Dermis microvascular lymphatic vessel endothelial cell (primary cell): ENCODE measurements at regions not wholly inside any gene's neighbourhood (a gene's known extent, or its start where the extent isn't known, plus 50 kb on each side); places are given as distances from the start of the nearest gene placed in this dataset.

Experiments
- DNase-seq, 2 donors: peaks; one replicate each; pipeline versions ENCODE4 v3.0.0 to v3.0.0-alpha.2; 2010; ENCODE audit warnings: low read depth in 2 of 2

DNA sequence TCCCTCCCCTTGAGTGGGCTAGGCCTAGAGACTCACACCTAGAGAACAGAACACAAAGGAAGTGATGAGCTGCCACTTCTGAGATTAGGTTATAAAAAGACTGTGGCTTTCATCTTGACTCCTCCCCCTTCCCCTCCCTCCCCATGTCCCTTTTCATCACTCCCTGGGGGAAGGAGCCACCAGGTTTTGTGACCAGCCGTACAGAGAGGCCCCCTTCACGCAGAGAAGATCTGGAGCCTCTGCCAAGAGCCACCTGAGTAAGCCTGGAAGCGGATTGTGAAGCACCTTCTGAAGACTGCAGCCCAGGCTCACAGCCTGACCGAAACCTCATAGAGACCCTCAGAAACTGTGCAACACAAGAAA lies 118.4 kb upstream of the NXT1 start:
- no peak for DNase-seq

GRCh38 chr20:23231561-23232218 lies 118.9 kb upstream of the NXT1 start:
- peak in 1 of 2 donors; percentile 30 for DNase-seq

GRCh38 chr20:23230766-23231385 lies 119.7 kb upstream of the NXT1 start:
- DNase-seq = peak in 1 of 2 donors; percentile 20

DNA sequence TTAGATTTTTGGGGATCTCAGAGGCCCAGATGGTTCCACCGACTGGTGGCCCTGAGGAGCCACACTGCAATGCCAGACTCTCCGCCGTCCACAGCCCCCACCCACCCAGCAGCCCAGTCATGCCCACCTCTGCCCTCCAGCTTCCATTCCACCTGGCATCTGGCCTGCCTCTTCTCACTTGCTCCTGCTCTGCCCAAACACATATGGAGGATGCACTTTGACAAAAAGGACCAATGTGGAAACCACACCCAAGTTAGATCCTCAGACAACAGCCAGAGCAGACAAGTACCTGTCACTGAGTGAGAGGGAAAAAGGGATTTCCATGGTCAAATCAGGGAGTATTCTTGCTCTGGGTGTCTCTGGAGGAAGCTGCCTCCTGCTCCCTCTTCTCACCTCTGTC lies 120.6 kb upstream of the NXT1 start:
- no peak for DNase-seq

- DNase-seq = peak in 1 of 2 donors; percentile 44
Observed at GRCh38 chr20:23228912-23229311, 121.7 kb upstream of the NXT1 start.

- no peak for DNase-seq
Observed at GRCh38 chr20:23227976-23228375, 122.6 kb upstream of the NXT1 start.

DNA sequence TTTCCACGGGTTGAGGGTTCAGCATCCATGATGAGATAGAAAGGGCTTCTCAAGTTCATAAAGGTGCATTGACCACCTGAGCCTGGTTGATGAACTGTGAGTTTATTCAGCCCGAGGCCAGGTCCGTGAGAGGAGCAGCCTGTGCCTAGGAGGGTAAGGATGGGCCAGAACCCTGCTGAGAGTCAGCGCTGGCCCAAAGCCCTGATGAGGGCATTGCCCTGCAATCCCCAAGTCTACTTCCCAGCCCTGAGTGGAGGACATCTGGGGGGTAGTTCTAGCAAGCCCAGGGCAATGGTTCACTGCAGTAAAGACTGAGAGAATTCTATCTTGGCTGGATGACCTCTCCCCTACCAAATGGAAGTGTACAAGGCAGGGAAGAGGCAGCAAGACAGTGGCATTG lies 123.3 kb upstream of the NXT1 start:
- DNase-seq = no peak

DNA sequence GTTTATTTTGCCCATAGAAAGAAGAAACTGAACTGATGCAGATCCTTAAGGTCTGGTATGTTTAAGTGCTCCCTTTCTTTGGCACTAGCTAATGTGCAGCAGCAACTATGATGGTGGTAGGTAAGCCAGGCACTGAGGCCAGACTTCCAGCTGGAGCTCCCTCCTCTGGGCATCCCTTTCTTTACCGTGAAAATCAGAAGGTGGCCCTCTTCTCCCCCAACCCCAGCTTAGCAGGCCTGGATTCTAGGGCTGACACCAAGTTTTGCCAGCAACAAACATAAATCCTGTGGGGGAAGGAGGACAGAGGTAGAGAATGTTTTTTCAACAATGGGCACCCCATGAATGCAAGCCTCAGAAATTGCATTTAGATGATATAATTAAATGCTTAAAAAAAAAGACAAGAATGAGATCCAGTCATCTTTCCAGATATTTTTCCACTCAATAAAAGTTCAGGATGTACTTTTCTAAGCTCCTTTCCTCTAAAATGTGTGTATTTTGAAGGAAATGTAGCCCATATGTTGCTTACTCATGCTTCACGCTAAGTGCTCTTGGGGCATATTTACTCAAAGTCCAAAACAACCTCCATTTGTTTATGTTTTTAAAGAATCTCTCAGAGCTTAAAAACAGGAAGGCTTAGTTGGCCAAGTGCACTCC lies 123.9 kb upstream of the NXT1 start:
- peak in 1 of 2 donors; percentile 73 for DNase-seq

GRCh38 chr20:23225407-23226060 lies 125.1 kb upstream of the NXT1 start:
- no peak for DNase-seq

DNA sequence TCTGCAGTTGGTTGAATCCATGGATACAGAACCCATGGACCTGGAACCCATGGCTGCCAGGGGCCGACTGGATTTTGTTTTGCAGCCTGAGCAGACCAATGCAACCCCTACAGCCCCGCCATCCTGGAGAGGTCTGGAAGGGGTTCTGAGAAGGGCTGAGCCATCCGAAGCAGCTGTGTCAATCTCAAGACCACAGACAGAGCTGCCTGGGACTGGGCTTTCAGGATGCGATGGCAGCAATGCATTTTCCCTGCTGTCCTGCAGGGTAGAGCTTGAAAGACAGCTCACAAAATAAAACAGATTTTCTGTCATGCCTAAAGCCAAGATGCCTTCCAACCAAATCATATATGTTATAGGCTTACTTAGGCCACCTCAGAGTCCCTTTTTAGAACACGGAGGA lies 125.8 kb upstream of the NXT1 start:
- DNase-seq = no peak

DNA sequence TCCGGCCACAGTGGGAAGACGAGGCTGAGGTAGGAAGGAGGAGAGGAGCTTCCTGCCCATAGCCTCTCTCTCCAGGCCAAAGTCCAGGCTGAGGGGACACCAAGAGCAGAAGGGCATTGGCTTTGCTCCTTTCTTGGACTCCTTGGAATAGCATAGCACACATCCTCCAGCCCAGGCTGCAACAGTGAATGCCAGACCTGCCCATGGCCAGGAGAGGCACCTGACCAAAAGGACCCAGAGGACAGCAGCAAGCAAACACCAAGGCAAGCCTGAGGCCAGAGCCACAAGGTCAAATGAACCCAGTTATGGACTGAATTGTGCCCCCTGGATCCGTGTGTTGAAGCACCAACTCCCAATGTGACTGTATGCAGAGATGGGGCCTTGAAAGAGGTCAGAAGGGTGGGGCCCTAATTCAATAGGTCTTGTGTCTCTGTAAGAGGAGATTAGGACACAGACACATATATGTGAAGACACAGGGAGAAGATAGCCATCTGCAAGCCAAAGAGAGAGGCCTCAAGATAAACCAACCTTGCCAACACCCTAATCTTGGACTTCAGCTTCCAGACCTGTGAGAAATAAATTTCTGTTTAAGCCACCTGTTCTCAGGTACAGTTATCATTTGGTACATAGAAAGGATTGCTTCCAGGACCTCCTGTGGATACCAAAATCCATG lies 126.5 kb upstream of the NXT1 start:
- no peak for DNase-seq

DNA sequence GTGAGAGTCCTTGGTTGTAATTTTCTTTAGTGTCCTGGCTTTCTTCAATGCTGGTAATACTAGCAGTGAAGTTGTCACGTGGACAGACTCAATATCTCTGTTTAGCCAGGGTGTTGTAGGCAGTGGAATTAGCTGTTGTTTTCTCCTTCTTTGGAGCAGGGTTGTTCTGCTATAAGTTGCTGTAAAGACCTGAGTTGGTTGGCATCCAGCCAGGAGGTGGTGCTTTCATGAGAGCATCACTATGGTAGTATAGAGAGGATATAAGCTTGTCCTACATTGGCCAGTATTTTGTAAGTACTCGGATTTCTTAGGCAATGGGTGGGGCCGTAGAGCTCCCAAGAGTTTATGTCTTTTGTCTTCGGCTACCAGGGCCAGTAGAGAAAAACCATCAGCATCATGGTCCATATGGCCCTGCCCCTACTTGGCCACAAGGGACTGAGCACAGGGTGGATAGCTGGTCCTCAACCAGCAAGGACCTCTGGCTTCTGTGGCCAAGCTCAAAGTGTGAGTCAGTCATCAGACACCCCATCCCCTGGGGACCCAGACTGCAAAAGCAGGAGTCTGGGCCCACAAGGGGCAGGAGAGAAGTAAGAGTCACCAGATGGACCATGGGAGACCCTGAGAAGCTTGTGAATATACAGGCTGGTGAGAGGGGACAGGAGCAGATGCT lies 127.9 kb upstream of the NXT1 start:
- no peak for DNase-seq

- DNase-seq = no peak
Observed at GRCh38 chr20:23217023-23217422, 130.9 kb upstream of the CD93 start.

DNA sequence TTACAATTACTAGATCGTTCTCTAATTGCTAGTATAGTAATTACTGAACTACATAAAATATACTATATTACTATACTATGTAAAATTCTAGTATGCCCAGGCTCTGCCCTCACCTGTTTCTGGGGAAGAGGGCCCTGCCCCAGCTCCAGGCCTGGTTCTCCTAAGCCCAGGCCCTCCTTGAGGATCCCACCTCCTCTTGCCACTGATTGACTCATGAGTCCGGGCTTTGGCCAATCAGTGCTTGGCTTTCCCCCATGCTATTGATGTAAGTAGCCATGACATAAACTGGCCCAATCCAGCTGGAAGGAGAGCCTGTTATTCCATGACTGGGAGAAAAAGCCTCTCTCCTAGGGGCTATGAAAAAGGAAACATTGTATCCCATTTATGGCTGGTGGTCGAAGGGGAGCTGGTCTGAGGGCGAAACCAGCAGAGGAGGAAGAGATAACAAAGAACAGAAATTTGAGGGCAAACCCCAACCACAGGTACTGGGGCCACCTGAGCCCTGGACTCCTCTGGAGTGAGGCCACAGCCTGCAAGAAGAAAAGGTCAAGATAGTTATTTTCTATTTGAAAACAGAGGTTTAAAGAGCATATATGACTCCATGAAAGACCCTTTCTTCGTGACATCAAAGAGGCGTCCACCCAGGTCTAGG lies 129.3 kb upstream of the CD93 start:
- no peak for DNase-seq

DNA sequence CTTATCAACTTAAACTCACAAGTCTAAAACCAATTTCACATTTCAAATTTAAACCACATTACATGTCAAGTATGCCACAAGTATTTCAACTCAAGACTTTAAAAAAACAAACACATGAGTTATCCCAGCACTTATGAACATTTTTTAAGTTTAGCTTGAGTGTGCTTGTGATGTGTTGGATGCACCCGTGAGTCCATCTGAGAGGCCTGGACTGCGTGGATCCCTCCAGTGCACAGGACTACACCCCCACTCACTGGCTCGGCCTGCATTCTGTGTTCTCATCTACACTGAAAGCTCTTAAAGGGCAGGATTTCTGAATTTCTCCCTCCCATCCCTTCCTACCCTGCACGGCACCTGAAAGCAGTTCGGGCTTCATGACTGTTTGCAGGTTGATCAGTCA lies 128.8 kb upstream of the CD93 start:
- DNase-seq = no peak

- no peak for DNase-seq
Observed at GRCh38 chr20:23212464-23212995, 126.4 kb upstream of the CD93 start.

GRCh38 chr20:23212011-23212410 lies 125.9 kb upstream of the CD93 start:
- no peak for DNase-seq

DNA sequence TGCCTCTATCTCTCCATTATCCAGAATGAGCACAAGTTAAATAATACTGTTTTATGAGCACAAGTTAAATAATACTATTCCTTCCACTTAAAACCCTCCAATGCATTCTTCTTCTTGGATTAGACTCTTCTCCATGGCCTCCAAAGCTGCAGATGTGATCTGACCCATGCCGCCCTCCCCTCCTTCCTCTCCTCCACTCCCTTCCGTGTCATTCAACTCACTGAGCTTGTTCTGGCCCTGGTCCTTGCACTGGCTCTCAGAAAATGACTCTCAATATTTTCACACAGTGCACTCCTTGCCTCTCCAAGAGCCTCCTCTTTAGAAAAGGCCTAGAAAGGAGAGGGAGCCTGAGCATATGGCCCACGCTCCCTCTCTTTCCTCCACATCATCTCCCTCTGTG lies 125.0 kb upstream of the CD93 start:
- DNase-seq = no peak

DNA sequence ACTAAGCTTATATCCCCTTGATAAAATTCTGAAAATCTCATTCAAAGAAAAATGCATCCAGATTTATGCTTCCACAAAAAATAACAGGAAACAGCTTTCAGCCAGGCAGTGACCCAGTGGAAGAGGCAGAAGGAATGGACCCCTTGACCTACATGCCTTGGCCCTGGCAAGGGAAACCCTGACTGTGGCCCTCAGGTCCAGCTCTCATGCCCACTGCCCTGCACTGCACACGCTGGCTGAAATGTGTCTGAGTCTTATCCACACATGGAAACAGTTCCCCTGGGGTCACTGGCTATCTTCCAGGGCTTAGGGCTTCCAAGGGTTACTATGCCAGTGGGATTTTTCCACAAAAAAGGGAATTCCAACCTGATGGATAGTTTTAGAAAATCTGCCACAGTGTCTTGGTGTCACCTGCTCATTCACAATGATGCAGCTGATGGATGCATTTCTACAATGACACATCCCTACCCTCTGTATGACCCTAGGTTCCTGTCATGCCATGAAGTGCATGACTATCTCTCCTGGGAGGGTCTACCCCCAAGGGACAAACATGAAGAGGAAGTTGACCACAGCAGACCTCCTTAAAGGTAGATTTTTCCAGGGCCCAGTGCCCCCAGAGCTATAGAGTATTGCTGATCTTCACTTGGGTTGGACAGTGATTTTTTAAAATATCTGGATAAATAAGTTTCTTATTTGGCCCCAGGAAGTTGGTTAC lies 121.9 kb upstream of the CD93 start:
- DNase-seq = peak; percentile 37 to 53

DNA sequence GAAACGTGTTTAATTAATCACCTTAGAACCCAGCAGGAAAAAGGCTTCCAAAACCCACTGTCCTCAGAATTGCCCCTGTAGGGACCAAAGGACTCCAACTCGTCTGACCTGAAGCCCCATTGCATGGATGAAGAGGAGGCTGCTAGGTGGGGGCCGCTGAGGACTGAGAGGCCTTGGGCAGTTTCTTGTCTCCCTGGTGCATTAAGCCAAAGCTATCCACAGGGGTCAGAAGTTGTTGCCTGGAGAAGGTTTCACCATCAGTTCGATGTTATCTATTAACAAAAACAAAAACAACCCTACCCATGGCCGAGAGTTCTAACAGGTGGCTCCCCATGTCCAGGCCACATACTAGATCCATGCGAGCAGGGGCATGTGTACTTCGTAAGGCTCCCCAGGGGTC lies 120.9 kb upstream of the CD93 start:
- DNase-seq = no peak
